HG03378 (cell line): ENCODE measurements at regions not wholly inside any gene's neighbourhood (a gene's known extent, or its start where the extent isn't known, plus 50 kb on each side); places are given as distances from the start of the nearest gene placed in this dataset.
"Not testable (repeated sequence)": the region's sequence is repeated elsewhere in the genome, so short reads cannot be mapped to it uniquely, and the experiment has no call there.

ENCODE experiments used
- ATAC-seq: cut with Tn5 transposase; IDR thresholded peaks from one replicate; pipeline ENCODE4 v1.9.1; 2021; ENCODE audit warnings: mild to moderate bottlenecking, moderate library complexity; ENCODE audit not compliant: unreplicated experiment

- no peak for ATAC-seq
Observed at GRCh38 chr2:129910446-129911362, 68.8 kb upstream of the RAB6C start.

GRCh38 chr2:129911363-129912065 lies 68.0 kb upstream of the RAB6C start:
- ATAC-seq, result no peak

GRCh38 chr2:129912066-129912820 lies 67.2 kb upstream of the RAB6C start:
- no peak for ATAC-seq

- ATAC-seq, result no peak
Observed at GRCh38 chr2:129912871-129913694, 66.4 kb upstream of the RAB6C start.

GRCh38 chr2:129913695-129914495 lies 65.6 kb upstream of the RAB6C start:
- ATAC-seq, result no peak

GRCh38 chr2:129914538-129915302 lies 64.7 kb upstream of the RAB6C start:
- no peak for ATAC-seq

- no peak for ATAC-seq
Observed at GRCh38 chr2:129915303-129915840, 64.1 kb upstream of the RAB6C start.

GRCh38 chr2:129918604-129919003 lies 60.9 kb upstream of the RAB6C start:
- no peak for ATAC-seq

GRCh38 chr2:129922571-129923264 lies 56.7 kb upstream of the RAB6C start:
- ATAC-seq, result no peak

- ATAC-seq, result no peak
Observed at GRCh38 chr2:129923265-129924091, 56.0 kb upstream of the RAB6C start.

GRCh38 chr2:129924115-129924514 lies 55.4 kb upstream of the RAB6C start:
- ATAC-seq, result not testable (repeated sequence)

- ATAC-seq, result no peak
Observed at GRCh38 chr2:129925381-129925780, 54.1 kb upstream of the RAB6C start.

- no peak for ATAC-seq
Observed at GRCh38 chr2:129927696-129928095, 51.8 kb upstream of the RAB6C start.

GRCh38 chr2:129929321-129930290 lies 49.9 kb upstream of the RAB6C start:
- no peak for ATAC-seq
